SHP77 (cell line): ENCODE measurements at regions not wholly inside any gene's neighbourhood (a gene's known extent, or its start where the extent isn't known, plus 50 kb on each side); places are given as distances from the start of the nearest gene placed in this dataset.

Experiments used
- DNase-seq, 2 experiments: peaks; one replicate each; lab custom pipeline; 2025; lab: John Stamatoyannopoulos, UW

- DNase-seq, result no peak
Measured at GRCh38 chr18:67290421-67290820, 226.1 kb downstream of the DSEL start.

GRCh38 chr18:67285583-67285982 is 230.9 kb downstream of the DSEL start:
- DNase-seq, result no peak

GRCh38 chr18:67282796-67283195 is 233.7 kb downstream of the DSEL start:
- DNase-seq, result no peak

- DNase-seq, result no peak
Measured at GRCh38 chr18:67281746-67282145, 234.8 kb downstream of the DSEL start.

- DNase-seq, result no peak
Measured at GRCh38 chr18:67280486-67281242, 235.9 kb downstream of the DSEL start.

GRCh38 chr18:67279988-67280387 is 236.5 kb downstream of the DSEL start:
- DNase-seq, result no peak

- no peak for DNase-seq
Measured at GRCh38 chr18:67278984-67279383, 237.5 kb downstream of the DSEL start.

GRCh38 chr18:67276638-67277037 is 239.9 kb downstream of the DSEL start:
- no peak for DNase-seq

- DNase-seq, result no peak
Measured at GRCh38 chr18:67273288-67273687, 243.2 kb downstream of the DSEL start.

GRCh38 chr18:67269206-67269605 is 247.3 kb downstream of the DSEL start:
- DNase-seq, result no peak

- DNase-seq, result no peak
Measured at GRCh38 chr18:67268530-67268929, 248.0 kb downstream of the DSEL start.

GRCh38 chr18:67266246-67267237 is 250.0 kb downstream of the DSEL start:
- DNase-seq, result no peak

- DNase-seq, result no peak
Measured at GRCh38 chr18:67265464-67266245, 250.9 kb downstream of the DSEL start.

GRCh38 chr18:67261931-67262552 is 254.5 kb downstream of the DSEL start:
- DNase-seq, result no peak

GRCh38 chr18:67260841-67261240 is 255.7 kb downstream of the DSEL start:
- DNase-seq, result no peak

- no peak for DNase-seq
Measured at GRCh38 chr18:67250776-67251424, 265.6 kb downstream of the DSEL start.

GRCh38 chr18:67243799-67244587 is 272.5 kb downstream of the DSEL start:
- no peak for DNase-seq

GRCh38 chr18:67242001-67242400 is 274.5 kb downstream of the DSEL start:
- no peak for DNase-seq

- no peak for DNase-seq
Measured at GRCh38 chr18:67241299-67241698, 275.2 kb downstream of the DSEL start.

GRCh38 chr18:67239826-67240225 is 276.7 kb downstream of the DSEL start:
- no peak for DNase-seq
